Adrenal gland (tissue), 5 donors: ENCODE measurements at regions not wholly inside any gene's neighbourhood (a gene's known extent, or its start where the extent isn't known, plus 50 kb on each side); places are given as distances from the start of the nearest gene placed in this dataset.

ENCODE experiments used
- CTCF ChIP-seq, 6 experiments: fragments of 450-650 bp in 4 of 6; fragments of 200-600 bp in 2 of 6; sonication (generic) in 1 of 6; IDR thresholded peaks; 1 replicate in 5 of 6; 2 replicates in 1 of 6; pipeline versions ENCODE4 v1.5.1 to v1.8.0; 2016 to 2021; ENCODE audit warnings: antibody characterized with exemption in 6 of 6, mild to moderate bottlenecking in 2 of 6, moderate library complexity in 1 of 6
- POLR2A ChIP-seq, 2 donors: fragments of 450-650 bp; IDR thresholded peaks; one replicate each; pipeline ENCODE4 v1.6.1; 2017; ENCODE audit warnings: antibody characterized with exemption in 2 of 2, mild to moderate bottlenecking in 2 of 2, moderate library complexity in 1 of 2
- donor health status: DM: no; HTN: no; CAD: no.

- no peak for TF ChIP-seq CTCF (IDR thresholded peaks at IDR 0.05)
- TF ChIP-seq POLR2A (IDR thresholded peaks at IDR 0.05), result no peak
Observed at GRCh38 chr16:19939553-19939952, 54.9 kb upstream of the GPRC5B start.
